Panc1 (cell line): ENCODE measurements at regions not wholly inside any gene's neighbourhood (a gene's known extent, or its start where the extent isn't known, plus 50 kb on each side); places are given as distances from the start of the nearest gene placed in this dataset.

Experiments
- CTCF ChIP-seq: fragments of 450-650 bp; IDR thresholded peaks from 2 replicates; pipeline ENCODE4 v1.5.1; 2017; ENCODE audit warnings: mild to moderate bottlenecking
- POLR2AphosphoS5 ChIP-seq: IDR thresholded peaks from 2 replicates; pipeline ENCODE4 v1.6.1; 2012; ENCODE audit warnings: mild to moderate bottlenecking, low read depth, low read length, moderate library complexity
- TCF7L2 ChIP-seq: IDR thresholded peaks from 2 replicates; pipeline ENCODE4 v1.6.1; 2011; ENCODE audit warnings: mild to moderate bottlenecking, low read depth, low read length, inconsistent platforms

- TF ChIP-seq CTCF (no peak), TCF7L2 (no peak), POLR2AphosphoS5 (no peak)
Observed at GRCh38 chr14:61602733-61603077, 92.6 kb upstream of the HIF1A start.
